ENCODE measurements at regions not wholly inside any gene's neighbourhood (a gene's known extent, or its start where the extent isn't known, plus 50 kb on each side); places are given as distances from the start of the nearest gene placed in this dataset.

GRCh38 chr22:27487600-27488452 lies 313.7 kb downstream of the MN1 start:
- TF ChIP-seq CTCF (IDR thresholded peaks at IDR 0.05 in 4 of 5, conservative IDR thresholded peaks at IDR 0.05 in 1 of 5) = no peak
- no peak for TF ChIP-seq POLR2A (IDR thresholded peaks at IDR 0.05)

Data from gastrocnemius medialis (tissue), 4 donors.